ENCODE measurements at regions not wholly inside any gene's neighbourhood (a gene's known extent, or its start where the extent isn't known, plus 50 kb on each side); places are given as distances from the start of the nearest gene placed in this dataset.

DNA sequence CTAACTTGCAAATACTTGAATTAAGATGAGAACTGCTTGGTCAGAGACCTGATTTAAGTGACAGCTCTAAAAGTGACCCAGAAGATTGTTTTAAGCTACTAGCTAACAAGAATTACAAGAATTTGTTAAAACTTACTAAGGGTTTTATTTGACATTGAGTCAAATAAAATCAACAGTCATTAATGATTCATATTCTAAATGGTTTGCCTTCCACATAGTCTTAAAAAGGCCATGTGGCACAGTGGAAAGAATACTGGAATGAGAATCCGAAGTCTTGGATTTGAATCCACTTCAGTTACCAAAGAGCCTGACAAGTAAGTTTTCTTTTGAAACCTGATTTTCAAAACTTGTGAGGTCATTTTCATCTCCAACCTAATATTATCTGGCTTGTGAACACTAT lies 489.3 kb downstream of the ADCYAP1 start:
- DNase-seq (no peak), ATAC-seq (no peak)
- H3K4me1 ChIP-seq (ENCODE audit: low read depth), result no peaks in the 10 kb centered on the region
- no peaks in the 10 kb centered on the region for H3K36me3 ChIP-seq (ENCODE audit: low read depth)
- peaks cover 35% of the 10 kb centered on the region for H3K9me3 ChIP-seq
- TF ChIP-seq, protein P1, sequence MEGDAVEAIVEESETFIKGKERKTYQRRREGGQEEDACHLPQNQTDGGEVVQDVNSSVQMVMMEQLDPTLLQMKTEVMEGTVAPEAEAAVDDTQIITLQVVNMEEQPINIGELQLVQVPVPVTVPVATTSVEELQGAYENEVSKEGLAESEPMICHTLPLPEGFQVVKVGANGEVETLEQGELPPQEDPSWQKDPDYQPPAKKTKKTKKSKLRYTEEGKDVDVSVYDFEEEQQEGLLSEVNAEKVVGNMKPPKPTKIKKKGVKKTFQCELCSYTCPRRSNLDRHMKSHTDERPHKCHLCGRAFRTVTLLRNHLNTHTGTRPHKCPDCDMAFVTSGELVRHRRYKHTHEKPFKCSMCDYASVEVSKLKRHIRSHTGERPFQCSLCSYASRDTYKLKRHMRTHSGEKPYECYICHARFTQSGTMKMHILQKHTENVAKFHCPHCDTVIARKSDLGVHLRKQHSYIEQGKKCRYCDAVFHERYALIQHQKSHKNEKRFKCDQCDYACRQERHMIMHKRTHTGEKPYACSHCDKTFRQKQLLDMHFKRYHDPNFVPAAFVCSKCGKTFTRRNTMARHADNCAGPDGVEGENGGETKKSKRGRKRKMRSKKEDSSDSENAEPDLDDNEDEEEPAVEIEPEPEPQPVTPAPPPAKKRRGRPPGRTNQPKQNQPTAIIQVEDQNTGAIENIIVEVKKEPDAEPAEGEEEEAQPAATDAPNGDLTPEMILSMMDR (IDR thresholded peaks at IDR 0.05), result no peak
- no peak overlapping the region for H3K4me3 ChIP-seq
- intact Hi-C loops (cut with DNase I, micrococcal nuclease), result no loop called here

DNA sequence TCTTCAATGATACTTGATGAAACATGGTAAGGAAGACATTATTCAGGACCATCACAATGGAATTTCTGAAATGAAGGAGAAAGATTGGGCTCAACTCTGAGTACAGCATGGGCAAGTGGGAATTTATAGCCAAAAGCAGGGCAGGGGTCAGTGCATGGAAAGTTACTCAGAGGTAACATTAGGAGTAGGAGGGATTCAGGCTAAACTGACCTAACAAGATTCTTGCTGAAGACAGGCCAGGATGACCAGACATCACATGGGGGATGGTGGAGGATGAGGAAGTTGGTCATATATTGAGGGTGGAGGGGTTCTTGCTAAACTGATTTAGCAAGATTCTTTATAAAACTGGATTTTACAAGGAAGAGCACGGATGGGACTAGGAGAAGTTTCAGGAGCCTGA lies 489.8 kb downstream of the ADCYAP1 start:
- Histone ChIP-seq H3K36me3 (ENCODE audit: low read depth) (no peaks in the 10 kb centered on the region), H3K4me3 (no peak overlapping the region), H3K9me3 (peaks cover 39% of the 10 kb centered on the region), H3K4me1 (ENCODE audit: low read depth) (no peaks in the 10 kb centered on the region)
- ATAC-seq (no peak), DNase-seq (no peak)
- intact Hi-C loops (cut with DNase I, micrococcal nuclease), result no loop called here
- TF ChIP-seq, protein P1 (IDR thresholded peaks at IDR 0.05), result no peak

DNA sequence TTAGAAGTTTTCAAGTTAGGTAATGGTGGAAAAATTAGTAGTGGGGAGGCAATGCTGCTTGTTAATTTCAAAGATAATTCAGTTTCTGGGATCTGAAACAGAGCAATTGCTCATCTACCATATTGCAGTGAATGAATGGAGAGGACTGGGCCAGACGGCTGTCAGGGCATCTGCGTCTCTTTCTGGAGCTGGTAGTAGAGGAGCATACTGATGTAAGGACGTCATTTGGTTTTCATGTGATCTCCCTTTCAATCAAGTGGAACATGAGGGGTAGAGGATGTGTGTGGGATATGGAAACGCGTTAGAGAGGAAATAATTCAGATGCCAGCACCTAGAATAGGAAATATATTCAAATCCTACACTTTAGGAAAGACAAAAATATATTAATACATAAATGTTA lies 490.3 kb downstream of the ADCYAP1 start:
- Histone ChIP-seq H3K4me1 (ENCODE audit: low read depth) (no peaks in the 10 kb centered on the region), H3K9me3 (peaks cover 39% of the 10 kb centered on the region), H3K4me3 (no peak overlapping the region), H3K36me3 (ENCODE audit: low read depth) (no peaks in the 10 kb centered on the region)
- intact Hi-C loops (cut with DNase I, micrococcal nuclease), result no loop called here
- DNase-seq, result no peak
- no peak for ATAC-seq
- TF ChIP-seq, protein P1 (IDR thresholded peaks at IDR 0.05), result no peak

DNA sequence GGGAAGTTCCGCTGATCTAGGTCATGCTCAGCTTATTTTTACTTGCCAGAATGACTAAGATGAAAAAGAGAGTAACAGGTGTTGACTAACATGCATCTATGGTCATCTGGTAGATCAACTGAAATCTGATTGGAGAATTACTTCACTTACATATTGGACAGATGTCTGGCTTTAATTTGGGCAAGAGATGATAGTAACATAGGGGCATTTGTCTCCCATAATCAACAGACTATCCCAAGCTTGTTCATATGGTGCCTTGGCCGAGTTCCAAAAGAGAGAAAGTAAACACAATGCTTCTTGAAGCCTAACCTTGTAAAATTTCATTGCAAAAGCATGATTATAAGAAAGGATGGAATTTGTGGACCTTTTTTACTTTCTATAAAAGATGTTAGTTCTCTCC lies 503.7 kb downstream of the ADCYAP1 start:
- intact Hi-C loops (cut with DNase I, micrococcal nuclease), result no loop called here
- no peak overlapping the region for H3K4me3 ChIP-seq
- H3K4me1 ChIP-seq (ENCODE audit: low read depth), result no peaks in the 10 kb centered on the region
- no peak for ATAC-seq
- peaks cover 40% of the 10 kb centered on the region for H3K9me3 ChIP-seq
- no peaks in the 10 kb centered on the region for H3K36me3 ChIP-seq (ENCODE audit: low read depth)
- no peak for DNase-seq
- TF ChIP-seq, protein P1 (IDR thresholded peaks at IDR 0.05), result no peak

DNA sequence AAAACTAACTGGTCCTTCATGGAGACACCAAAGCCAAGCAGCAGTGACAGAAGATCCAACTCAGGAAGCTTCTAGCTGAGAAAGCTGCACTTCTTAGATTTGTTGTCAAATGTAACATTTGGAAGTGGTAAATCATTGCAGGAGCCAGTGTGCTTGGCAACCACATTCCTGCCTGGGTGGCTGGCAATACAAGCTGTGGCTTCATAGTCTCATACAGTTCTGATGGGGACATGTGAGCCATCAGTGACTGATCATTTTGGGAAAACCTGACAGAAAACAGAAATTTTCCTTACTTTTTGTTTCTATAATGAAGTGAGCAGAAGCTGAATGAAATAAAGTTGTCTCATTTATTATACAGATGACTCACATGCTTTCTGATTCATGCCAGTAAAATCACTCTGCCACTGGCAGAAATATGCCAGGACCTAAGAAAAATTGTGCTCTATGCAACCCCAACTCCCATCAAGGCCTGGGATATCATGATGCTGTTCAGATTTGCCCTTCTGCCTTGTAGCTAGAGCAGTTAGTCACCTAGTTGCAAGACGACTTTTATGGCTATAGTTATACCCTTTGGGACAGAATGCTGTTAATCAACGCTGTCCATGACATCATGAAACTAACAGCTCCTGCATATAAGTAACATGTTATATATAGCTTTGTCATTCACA lies 508.1 kb downstream of the ADCYAP1 start:
- Histone ChIP-seq H3K9me3 (peaks cover 37% of the 10 kb centered on the region), H3K36me3 (ENCODE audit: low read depth) (no peaks in the 10 kb centered on the region), H3K4me1 (ENCODE audit: low read depth) (no peaks in the 10 kb centered on the region), H3K4me3 (no peak overlapping the region)
- TF ChIP-seq, protein P1 (IDR thresholded peaks at IDR 0.05), result no peak
- ATAC-seq, result no peak
- no peak for DNase-seq
- intact Hi-C loops (cut with DNase I, micrococcal nuclease), result no loop called here

DNA sequence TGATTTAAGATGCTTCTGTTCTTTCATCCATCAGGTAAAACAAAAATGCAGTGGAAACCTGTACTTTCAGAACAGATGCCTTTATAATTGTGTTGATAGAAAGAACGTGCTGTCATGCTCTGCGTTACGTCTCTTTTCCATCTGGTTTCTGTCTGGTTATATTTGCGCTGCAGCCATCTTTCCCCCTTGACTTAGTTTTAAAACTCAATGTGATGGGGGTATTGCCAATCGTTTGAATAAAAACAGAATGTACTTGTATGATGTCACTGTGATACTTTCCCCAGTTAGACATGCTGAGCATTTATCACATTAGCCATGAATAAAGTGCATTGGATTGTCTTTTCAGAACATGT lies 508.6 kb downstream of the ADCYAP1 start:
- Histone ChIP-seq H3K4me1 (ENCODE audit: low read depth) (no peaks in the 10 kb centered on the region), H3K9me3 (peaks cover 33% of the 10 kb centered on the region), H3K36me3 (ENCODE audit: low read depth) (no peaks in the 10 kb centered on the region), H3K4me3 (no peak overlapping the region)
- DNase-seq (no peak), ATAC-seq (no peak)
- TF ChIP-seq, protein P1 (IDR thresholded peaks at IDR 0.05), result no peak
- intact Hi-C loops (cut with DNase I, micrococcal nuclease), result no loop called here

Measured in mucosa of descending colon (tissue), 3 donors.